ENCODE measurements at regions not wholly inside any gene's neighbourhood (a gene's known extent, or its start where the extent isn't known, plus 50 kb on each side); places are given as distances from the start of the nearest gene placed in this dataset.

DNA sequence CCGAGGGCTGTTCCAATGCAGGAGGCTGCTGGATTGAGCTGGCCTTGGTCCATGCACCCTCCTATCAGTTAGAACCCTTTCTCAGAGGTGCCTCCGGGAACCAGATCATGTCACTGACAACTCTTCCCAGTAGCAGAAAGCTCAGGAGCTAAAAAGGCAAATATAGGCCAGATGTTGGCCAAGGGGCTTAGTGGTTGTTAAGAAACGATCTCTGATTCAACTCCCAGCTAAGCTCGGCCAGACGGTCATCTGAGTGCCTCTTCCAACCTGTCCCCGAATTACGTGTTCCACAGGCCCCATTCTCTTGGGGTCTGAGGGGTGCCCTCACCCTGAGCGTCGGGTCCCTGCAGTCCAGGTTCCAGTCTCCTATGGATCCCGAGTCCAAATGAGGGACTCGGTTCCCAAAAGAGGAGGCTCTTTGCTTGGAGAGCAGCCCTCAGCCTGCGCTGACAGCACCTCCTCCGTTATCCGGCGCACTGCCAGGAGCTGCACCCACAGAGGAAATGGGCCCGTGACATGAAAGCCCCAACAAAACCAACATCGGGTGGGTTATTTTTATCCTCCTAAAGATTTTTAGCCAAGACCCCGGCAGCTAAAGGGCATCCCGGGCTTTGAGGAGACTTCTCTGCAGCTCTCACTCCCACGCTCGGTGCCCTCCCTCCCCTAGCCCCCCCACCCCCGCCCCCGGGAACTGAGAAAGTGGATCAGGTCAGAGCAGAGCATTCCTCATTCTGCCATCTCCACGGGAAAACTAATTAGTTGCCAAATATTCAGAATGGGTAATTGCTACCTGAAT, 106.6 kb upstream of the ID2 start:
- H3K4me3 ChIP-seq (ENCODE audit: low read depth, low read length), result no peak overlapping the region
- TF ChIP-seq, protein P1, sequence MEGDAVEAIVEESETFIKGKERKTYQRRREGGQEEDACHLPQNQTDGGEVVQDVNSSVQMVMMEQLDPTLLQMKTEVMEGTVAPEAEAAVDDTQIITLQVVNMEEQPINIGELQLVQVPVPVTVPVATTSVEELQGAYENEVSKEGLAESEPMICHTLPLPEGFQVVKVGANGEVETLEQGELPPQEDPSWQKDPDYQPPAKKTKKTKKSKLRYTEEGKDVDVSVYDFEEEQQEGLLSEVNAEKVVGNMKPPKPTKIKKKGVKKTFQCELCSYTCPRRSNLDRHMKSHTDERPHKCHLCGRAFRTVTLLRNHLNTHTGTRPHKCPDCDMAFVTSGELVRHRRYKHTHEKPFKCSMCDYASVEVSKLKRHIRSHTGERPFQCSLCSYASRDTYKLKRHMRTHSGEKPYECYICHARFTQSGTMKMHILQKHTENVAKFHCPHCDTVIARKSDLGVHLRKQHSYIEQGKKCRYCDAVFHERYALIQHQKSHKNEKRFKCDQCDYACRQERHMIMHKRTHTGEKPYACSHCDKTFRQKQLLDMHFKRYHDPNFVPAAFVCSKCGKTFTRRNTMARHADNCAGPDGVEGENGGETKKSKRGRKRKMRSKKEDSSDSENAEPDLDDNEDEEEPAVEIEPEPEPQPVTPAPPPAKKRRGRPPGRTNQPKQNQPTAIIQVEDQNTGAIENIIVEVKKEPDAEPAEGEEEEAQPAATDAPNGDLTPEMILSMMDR (IDR thresholded peaks at IDR 0.05; ENCODE audit: low read depth, low read length), result no peak

DNA sequence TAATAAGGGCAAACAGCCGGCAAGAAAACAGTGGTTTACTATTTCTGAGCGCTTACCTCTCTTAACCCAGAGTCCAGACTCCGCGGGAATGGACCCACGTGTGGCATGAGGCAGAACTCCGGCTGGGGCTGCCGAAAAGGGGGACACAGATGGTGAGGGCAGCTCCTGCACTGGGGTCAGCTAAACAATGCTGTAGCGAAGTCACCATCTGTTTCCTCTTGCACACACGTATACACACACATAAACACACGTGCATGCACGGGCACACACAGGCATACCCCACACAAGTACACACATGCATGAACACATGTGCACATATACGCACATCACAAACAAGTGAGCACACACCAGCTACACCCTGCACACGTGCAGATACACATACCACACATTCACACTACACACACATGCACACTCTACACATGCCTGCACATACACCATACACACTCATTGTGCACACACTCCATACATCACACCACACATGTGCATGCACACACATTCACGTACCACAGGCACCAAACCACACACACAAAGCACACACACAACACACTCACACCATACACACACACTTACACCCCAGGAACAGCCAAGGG, 105.9 kb upstream of the ID2 start:
- no peak overlapping the region for H3K4me3 ChIP-seq (ENCODE audit: low read depth, low read length)
- TF ChIP-seq, protein P1 (IDR thresholded peaks at IDR 0.05; ENCODE audit: low read depth, low read length), result no peak

DNA sequence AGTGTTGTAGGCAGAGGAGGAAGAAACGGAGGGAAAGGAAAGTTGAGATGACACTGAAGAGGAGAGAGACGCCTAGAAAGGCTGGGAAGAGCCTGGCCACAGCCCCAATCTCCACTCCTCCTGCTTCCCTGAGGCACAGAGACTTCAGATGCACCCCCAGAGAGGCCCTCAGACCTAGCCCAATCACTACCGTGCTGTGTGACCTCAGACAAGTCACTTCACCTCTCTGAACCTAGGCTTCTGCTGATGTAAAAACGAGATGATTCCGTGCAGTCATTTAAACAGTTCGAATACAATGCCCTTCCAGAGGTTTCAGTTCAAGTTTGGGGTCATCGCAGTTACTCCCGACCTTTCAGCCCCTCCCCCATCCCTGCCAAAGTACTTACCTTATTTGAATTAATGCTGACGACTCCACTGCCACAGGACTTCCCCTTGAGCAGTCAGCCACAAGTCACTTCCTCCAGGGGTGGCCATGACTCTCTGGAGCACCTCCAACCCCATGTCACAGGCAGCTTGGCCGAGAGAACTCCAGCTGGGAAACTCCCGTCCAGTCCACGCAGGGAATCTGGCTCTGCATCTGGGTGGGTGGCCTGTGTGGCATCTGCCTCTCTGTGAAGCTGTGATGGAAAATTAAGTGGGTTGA, 105.2 kb upstream of the ID2 start:
- TF ChIP-seq, protein P1 (IDR thresholded peaks at IDR 0.05; ENCODE audit: low read depth, low read length), result no peak

DNA sequence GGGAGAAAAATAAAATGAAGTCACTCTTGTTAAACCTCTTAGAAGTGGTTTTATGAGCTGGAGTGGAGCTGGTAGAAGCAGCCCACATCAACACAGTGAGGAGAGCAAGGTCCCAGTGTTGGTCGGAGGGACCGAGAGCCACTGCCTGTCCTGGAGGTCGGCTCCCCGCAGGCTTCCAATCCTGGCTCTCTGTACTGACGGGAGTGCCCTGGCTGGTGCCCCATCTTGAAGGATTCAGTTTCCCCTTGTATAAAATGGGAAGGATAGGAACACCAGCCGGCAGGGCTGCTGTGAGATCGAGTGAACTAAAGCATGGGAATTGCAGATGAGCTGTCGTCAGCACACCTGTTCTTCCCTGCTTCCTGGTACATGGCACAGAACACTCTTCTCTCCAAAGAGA, 104.3 kb upstream of the ID2 start:
- no peak overlapping the region for H3K4me3 ChIP-seq (ENCODE audit: low read depth, low read length)
- TF ChIP-seq, protein P1 (IDR thresholded peaks at IDR 0.05; ENCODE audit: low read depth, low read length), result no peak

More for the DNA sequence above, 105.2 kb upstream of the ID2 start:
- no peak overlapping the region for H3K4me3 ChIP-seq (ENCODE audit: low read depth, low read length)

DNA sequence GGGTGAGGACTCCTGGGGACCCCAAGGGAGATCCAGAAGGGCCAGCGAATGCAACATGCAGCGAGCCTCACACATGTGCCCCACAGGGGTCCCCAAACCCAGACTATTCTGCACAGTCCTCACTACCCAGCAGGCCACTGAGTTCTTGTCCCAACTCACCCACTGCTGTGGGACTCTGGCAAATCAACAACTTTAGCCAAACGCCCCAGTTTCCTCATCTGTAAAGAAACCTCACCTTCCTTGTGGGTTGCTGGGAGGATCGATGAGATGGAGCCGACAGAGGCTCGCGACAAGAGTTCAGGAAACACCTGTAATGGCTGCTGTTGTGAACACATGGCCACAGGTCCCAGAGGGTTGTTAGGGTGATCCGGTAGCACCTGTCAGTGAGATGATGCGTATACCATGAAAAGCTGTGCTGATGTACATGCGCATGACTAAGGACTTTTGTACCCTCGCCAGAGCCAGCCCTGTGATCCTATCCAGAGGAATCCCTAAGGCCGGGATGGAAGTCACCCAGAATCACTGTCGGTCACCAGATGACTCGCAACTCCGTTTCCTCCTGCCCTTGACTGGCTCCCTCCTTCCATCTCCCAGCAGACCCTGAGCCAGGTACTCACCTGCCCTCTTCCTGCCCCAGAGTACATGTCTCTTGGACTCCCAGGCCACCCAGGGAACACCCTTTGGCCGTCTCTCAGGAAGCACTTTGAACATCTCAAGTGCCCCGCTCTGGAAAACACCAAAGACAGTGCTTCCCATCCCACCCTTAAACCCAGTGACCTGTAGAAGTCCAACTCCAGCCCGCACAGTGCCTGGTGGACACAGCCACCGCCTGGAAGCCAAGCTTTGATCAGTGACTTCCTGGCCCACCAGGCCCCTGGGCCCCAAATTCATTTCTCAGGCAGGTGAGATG, 103.3 kb upstream of the ID2 start:
- no peak overlapping the region for H3K4me3 ChIP-seq (ENCODE audit: low read depth, low read length)

DNA sequence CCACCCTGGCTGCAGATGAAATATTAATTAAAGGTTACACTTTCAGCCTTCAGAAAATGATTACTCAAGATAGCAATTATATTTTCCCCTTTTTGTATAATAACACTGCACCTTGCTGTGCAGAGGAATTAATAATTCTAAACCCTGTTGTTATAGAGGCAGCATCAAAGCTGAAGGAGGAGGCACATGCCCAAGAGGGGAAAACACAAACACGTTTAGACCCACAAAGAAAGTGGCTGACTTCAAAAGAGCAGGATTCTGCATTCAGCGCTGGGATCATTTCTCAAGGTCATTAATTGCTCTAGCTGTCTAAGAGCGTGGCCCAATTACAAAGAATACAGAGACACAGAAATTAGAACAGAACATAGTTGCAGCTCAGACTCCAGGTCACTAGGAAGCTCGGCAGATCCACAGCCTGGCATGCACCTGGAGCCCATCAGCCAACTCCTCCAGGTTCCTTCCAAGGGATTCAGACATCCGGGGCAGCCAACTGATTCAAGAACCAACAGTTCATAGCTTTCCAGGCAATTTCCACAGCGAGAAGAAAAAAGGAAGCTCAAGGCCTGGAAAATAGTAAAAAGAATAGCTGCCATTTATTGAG, 102.3 kb upstream of the ID2 start:
- TF ChIP-seq, protein P1 (IDR thresholded peaks at IDR 0.05; ENCODE audit: low read depth, low read length), result no peak

More for the DNA sequence above, 103.3 kb upstream of the ID2 start:
- TF ChIP-seq, protein P1 (IDR thresholded peaks at IDR 0.05; ENCODE audit: low read depth, low read length), result no peak

More for the DNA sequence above, 102.3 kb upstream of the ID2 start:
- no peak overlapping the region for H3K4me3 ChIP-seq (ENCODE audit: low read depth, low read length)
